ENCODE measurements at regions not wholly inside any gene's neighbourhood (a gene's known extent, or its start where the extent isn't known, plus 50 kb on each side); places are given as distances from the start of the nearest gene placed in this dataset.

GRCh38 chr6:168209420-168209819 is 110.2 kb downstream of the DACT2 start:
- TF ChIP-seq POLR2A (IDR thresholded peaks at IDR 0.05) (no peak), CTCF (IDR thresholded peaks at IDR 0.05) (no peak)
